Skeletal muscle satellite cell (primary cell): ENCODE measurements at regions not wholly inside any gene's neighbourhood (a gene's known extent, or its start where the extent isn't known, plus 50 kb on each side); places are given as distances from the start of the nearest gene placed in this dataset.

ENCODE experiments used
- H3K27me3 ChIP-seq: 2 replicates; pipeline ENCODE4 v1.7.0; 2013; ENCODE audit warnings: low read length; ENCODE audit not compliant: control insufficient read depth, insufficient read depth
- H3K36me3 ChIP-seq: 2 replicates; pipeline ENCODE4 v1.7.0; 2013; ENCODE audit warnings: mild to moderate bottlenecking, control low read depth, low read length; ENCODE audit not compliant: insufficient read depth
- H3K4me1 ChIP-seq: 2 replicates; pipeline ENCODE4 v1.7.0; 2013; ENCODE audit warnings: low read length; ENCODE audit not compliant: control insufficient read depth, insufficient read depth
- H3K4me2 ChIP-seq: 2 replicates; pipeline ENCODE4 v1.7.0; 2013; ENCODE audit warnings: mild to moderate bottlenecking, low read length
- H3K4me3 ChIP-seq: 2 replicates; pipeline ENCODE4 v1.7.0; 2013; ENCODE audit warnings: low read length
- H3K9ac ChIP-seq: 2 replicates; pipeline ENCODE4 v1.7.0; 2013; ENCODE audit warnings: mild to moderate bottlenecking, low read depth, low read length, moderate library complexity
- H3K9me3 ChIP-seq: replicated peaks from 2 replicates; pipeline ENCODE4 v1.7.0; 2013; ENCODE audit warnings: mild to moderate bottlenecking, control low read depth, low read length

DNA sequence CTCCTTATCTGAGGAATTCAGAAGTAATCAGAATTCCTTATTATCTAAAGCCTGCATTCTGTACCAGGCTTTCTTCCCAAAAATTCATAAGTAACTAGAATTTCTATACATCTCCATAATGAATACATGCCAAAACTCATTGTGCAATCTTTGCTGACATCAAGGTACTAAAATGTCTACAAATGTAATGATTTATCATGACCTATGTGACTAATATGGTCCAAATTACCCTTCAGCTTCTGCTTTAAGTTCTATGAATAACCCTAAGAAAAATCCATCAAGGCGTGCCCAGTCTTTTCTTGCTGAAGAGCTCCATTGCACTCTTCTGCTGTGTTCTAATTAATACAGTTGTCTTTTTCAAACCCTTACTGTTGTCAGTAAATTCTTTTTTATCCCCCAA lies 58.5 kb upstream of the SLITRK1 start:
- no peaks in the 10 kb centered on the region for H3K36me3 ChIP-seq
- no peaks in the 10 kb centered on the region for H3K27me3 ChIP-seq
- H3K4me2 ChIP-seq, result no peak overlapping the region
- H3K4me1 ChIP-seq, result no peaks in the 10 kb centered on the region
- H3K4me3 ChIP-seq, result no peak overlapping the region
- no peaks in the 10 kb centered on the region for H3K9me3 ChIP-seq
- no peak overlapping the region for H3K9ac ChIP-seq

DNA sequence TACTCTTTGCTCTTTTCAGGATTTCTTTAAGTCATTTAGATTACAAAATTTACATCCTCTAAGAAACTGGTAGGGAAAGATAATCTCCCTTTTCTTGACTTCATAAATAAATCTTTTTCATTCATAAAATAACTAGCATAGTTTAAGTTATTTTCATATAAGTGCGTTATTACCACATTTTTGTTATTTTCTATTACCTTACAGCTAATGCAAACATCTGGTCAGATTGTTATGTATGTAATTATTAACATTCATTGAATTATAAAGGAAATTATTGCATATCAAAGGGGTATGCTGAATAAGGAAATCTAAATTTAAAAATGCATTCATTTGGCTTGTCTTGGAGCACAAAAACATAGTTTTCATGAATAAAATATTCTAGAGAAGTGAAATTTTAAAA lies 55.3 kb upstream of the SLITRK1 start:
- H3K4me1 ChIP-seq, result no peaks in the 10 kb centered on the region
- H3K9me3 ChIP-seq, result no peaks in the 10 kb centered on the region
- no peak overlapping the region for H3K4me3 ChIP-seq
- no peaks in the 10 kb centered on the region for H3K27me3 ChIP-seq
- H3K4me2 ChIP-seq, result no peak overlapping the region
- no peaks in the 10 kb centered on the region for H3K36me3 ChIP-seq
- H3K9ac ChIP-seq, result no peak overlapping the region

DNA sequence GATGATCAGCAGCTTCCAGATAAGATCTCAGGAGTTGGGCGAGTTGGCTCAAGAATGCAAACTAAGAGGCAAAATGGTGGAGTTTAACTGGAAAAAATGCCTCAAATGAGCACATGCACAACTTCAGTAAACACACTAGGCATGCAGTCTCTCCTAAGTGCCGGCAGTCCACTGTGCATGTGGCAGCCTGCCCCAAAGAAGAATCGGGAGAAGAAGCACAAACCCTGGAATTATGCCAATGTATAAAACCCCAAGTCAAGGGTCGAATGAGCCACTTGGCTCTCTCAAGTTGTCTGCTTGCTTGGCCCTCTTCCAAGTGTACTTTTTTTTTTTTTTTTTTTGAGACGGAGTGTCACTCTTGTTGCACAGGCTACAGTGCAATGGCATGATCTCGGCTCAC lies 53.3 kb upstream of the SLITRK1 start:
- no peak overlapping the region for H3K4me3 ChIP-seq
- H3K4me2 ChIP-seq, result no peak overlapping the region
- H3K9ac ChIP-seq, result no peak overlapping the region
- no peaks in the 10 kb centered on the region for H3K9me3 ChIP-seq
- H3K4me1 ChIP-seq, result no peaks in the 10 kb centered on the region
- H3K27me3 ChIP-seq, result no peaks in the 10 kb centered on the region
- no peaks in the 10 kb centered on the region for H3K36me3 ChIP-seq
